ENCODE measurements at regions not wholly inside any gene's neighbourhood (a gene's known extent, or its start where the extent isn't known, plus 50 kb on each side); places are given as distances from the start of the nearest gene placed in this dataset.

GRCh38 chr6:94501516-94501915, 1075.8 kb upstream of the MANEA start:
- no peak for DNase-seq (ENCODE audit: low read depth)
- no peak overlapping the region for H3K4me3 ChIP-seq (ENCODE audit: low read depth, low read length)
- TF ChIP-seq CTCF (IDR thresholded peaks at IDR 0.05; ENCODE audit: insufficient read depth, low read length), result no peak

- DNase-seq (ENCODE audit: low read depth), result no peak
- no peak for TF ChIP-seq CTCF (IDR thresholded peaks at IDR 0.05; ENCODE audit: insufficient read depth, low read length)
- H3K4me3 ChIP-seq (ENCODE audit: low read depth, low read length), result no peak overlapping the region
These were observed 1078.7 kb upstream of the EPHA7 start for GRCh38 chr6:94498099-94498498.

GRCh38 chr6:94494500-94494899, 1075.1 kb upstream of the EPHA7 start:
- DNase-seq (ENCODE audit: low read depth), result no peak
- H3K4me3 ChIP-seq (ENCODE audit: low read depth, low read length), result no peak overlapping the region
- no peak for TF ChIP-seq CTCF (IDR thresholded peaks at IDR 0.05; ENCODE audit: insufficient read depth, low read length)

GRCh38 chr6:94487371-94487770, 1068.0 kb upstream of the EPHA7 start:
- DNase-seq (ENCODE audit: low read depth), result no peak
- no peak for TF ChIP-seq CTCF (IDR thresholded peaks at IDR 0.05; ENCODE audit: insufficient read depth, low read length)
- H3K4me3 ChIP-seq (ENCODE audit: low read depth, low read length), result no peak overlapping the region

GRCh38 chr6:94478133-94479005, 1059.0 kb upstream of the EPHA7 start:
- DNase-seq (ENCODE audit: low read depth), result no peak
- H3K4me3 ChIP-seq (ENCODE audit: low read depth, low read length), result no peak overlapping the region
- TF ChIP-seq CTCF (IDR thresholded peaks at IDR 0.05; ENCODE audit: insufficient read depth, low read length), result no peak

GRCh38 chr6:94468830-94469229, 1049.5 kb upstream of the EPHA7 start:
- no peak for TF ChIP-seq CTCF (IDR thresholded peaks at IDR 0.05; ENCODE audit: insufficient read depth, low read length)
- H3K4me3 ChIP-seq (ENCODE audit: low read depth, low read length), result no peak overlapping the region
- no peak for DNase-seq (ENCODE audit: low read depth)

Measured in fibroblast of the aortic adventitia (primary cell).